Cerebellar cortex (tissue), 1 donor: ENCODE measurements at regions not wholly inside any gene's neighbourhood (a gene's known extent, or its start where the extent isn't known, plus 50 kb on each side); places are given as distances from the start of the nearest gene placed in this dataset.

Source experiments
- DNase-seq: peaks from one replicate; pipeline ENCODE4 v3.0.0-alpha.2; 2015; ENCODE audit warnings: low spot score

GRCh38 chr7:96638669-96639068 is 71.0 kb downstream of the SEM1 start:
- DNase-seq, result no peak

GRCh38 chr7:96637522-96637921 is 72.1 kb downstream of the SEM1 start:
- no peak for DNase-seq

- no peak for DNase-seq
These were observed 72.7 kb downstream of the SEM1 start for GRCh38 chr7:96636979-96637378.

- no peak for DNase-seq
These were observed 73.2 kb downstream of the SEM1 start for GRCh38 chr7:96636342-96636860.

- DNase-seq, result no peak
These were observed 79.8 kb downstream of the SEM1 start for GRCh38 chr7:96629884-96630283.

- DNase-seq, result no peak
These were observed 84.7 kb downstream of the SEM1 start for GRCh38 chr7:96624954-96625353.

GRCh38 chr7:96621932-96622331 is 87.7 kb downstream of the SEM1 start:
- no peak for DNase-seq

- no peak for DNase-seq
These were observed 95.3 kb downstream of the SEM1 start for GRCh38 chr7:96614154-96614867.

- DNase-seq, result no peak
These were observed 97.6 kb downstream of the SEM1 start for GRCh38 chr7:96612034-96612433.

- no peak for DNase-seq
These were observed 104.5 kb downstream of the SEM1 start for GRCh38 chr7:96605045-96605716.

GRCh38 chr7:96599288-96599936 is 110.2 kb downstream of the SEM1 start:
- DNase-seq, result no peak

GRCh38 chr7:96598421-96598820 is 111.2 kb downstream of the SEM1 start:
- no peak for DNase-seq

- DNase-seq, result no peak
These were observed 113.4 kb downstream of the SEM1 start for GRCh38 chr7:96596120-96596826.

- no peak for DNase-seq
These were observed 117.6 kb downstream of the SEM1 start for GRCh38 chr7:96591900-96592676.

GRCh38 chr7:96591159-96591899 is 118.3 kb downstream of the SEM1 start:
- DNase-seq, result no peak

- no peak for DNase-seq
These were observed 120.6 kb downstream of the SEM1 start for GRCh38 chr7:96589038-96589437.

- DNase-seq, result no peak
These were observed 130.5 kb downstream of the SEM1 start for GRCh38 chr7:96579119-96579518.

- no peak for DNase-seq
These were observed 131.0 kb downstream of the SEM1 start for GRCh38 chr7:96578606-96579005.

- DNase-seq, result no peak
These were observed 146.2 kb downstream of the SEM1 start for GRCh38 chr7:96563409-96563808.

- no peak for DNase-seq
These were observed 146.7 kb downstream of the SEM1 start for GRCh38 chr7:96562966-96563365.

GRCh38 chr7:96562458-96562857 is 147.2 kb downstream of the SEM1 start:
- no peak for DNase-seq
